MCF 10A (cell line): ENCODE measurements at regions not wholly inside any gene's neighbourhood (a gene's known extent, or its start where the extent isn't known, plus 50 kb on each side); places are given as distances from the start of the nearest gene placed in this dataset.
A peak's percentile ranks its signal among the peaks of the same experiment; 100 is the strongest.

Experiments used
- BruUV-seq: library from RNA; stranded (reverse); fragments of 400-500 nt; replicated peaks from 2 replicates; lab custom pipeline; 2021; lab: Mats Ljungman, UMichigan
- CTCF ChIA-PET: fragments of 300-600 bp; sonication (Branson Sonifier 250); formaldehyde crosslinking; extraction: SDS; loops from one replicate; lab custom pipeline; 2021; ENCODE audit warnings: antibody characterized with exemption, inconsistent platforms; lab: Yijun Ruan, JAX
- POLR2A ChIA-PET: fragments of 300-600, 350-650 bp; sonication (Branson Sonifier 250); formaldehyde crosslinking; extraction: SDS; loops from one replicate; lab custom pipeline; 2020; ENCODE audit warnings: antibody characterized with exemption, inconsistent platforms; lab: Yijun Ruan, JAX
- DNase-seq: peaks from one replicate; pipeline ENCODE4 v3.0.0-alpha.2; 2018; ENCODE audit not compliant: unreplicated experiment
- H3K27ac Mint-ChIP-seq: one replicate; pipeline ENCODE4 v1.8.0; 2022; ENCODE audit warnings: mild to moderate bottlenecking, low read depth, mixed read lengths; ENCODE audit not compliant: unreplicated experiment
- H3K27me3 Mint-ChIP-seq: one replicate; pipeline ENCODE4 v1.8.0; 2022; ENCODE audit warnings: mixed read lengths; ENCODE audit not compliant: insufficient read depth, unreplicated experiment
- H3K36me3 Mint-ChIP-seq: one replicate; pipeline ENCODE4 v1.8.0; 2022; ENCODE audit warnings: mild to moderate bottlenecking, moderate library complexity, mixed read lengths; ENCODE audit not compliant: insufficient read depth, unreplicated experiment
- H3K4me1 Mint-ChIP-seq: one replicate; pipeline ENCODE4 v1.8.0; 2022; ENCODE audit warnings: mixed read lengths; ENCODE audit not compliant: insufficient read depth, unreplicated experiment
- H3K4me3 Mint-ChIP-seq: one replicate; pipeline ENCODE4 v1.8.0; 2022; ENCODE audit warnings: mild to moderate bottlenecking, moderate library complexity, mixed read lengths; ENCODE audit not compliant: unreplicated experiment
- H3K9me3 Mint-ChIP-seq: one replicate; pipeline ENCODE4 v1.8.0; 2022; ENCODE audit warnings: mixed read lengths; ENCODE audit not compliant: unreplicated experiment
- CTCF ChIP-seq: fragments of 200-600 bp; IDR thresholded peaks from one replicate; pipeline ENCODE4 v1.8.0; 2022; ENCODE audit warnings: antibody characterized with exemption, mild to moderate bottlenecking; ENCODE audit not compliant: unreplicated experiment
- intact Hi-C: fragments of 100-400 bp; cut with micrococcal nuclease; formaldehyde crosslinking; loops from 2 replicates; pipeline ENCODE4 v1.14.1; 2022

- Mint-ChIP-seq H3K4me3 (no peak overlapping the region), H3K27ac (no peak overlapping the region), H3K4me1 (no peaks in the 10 kb centered on the region), H3K9me3 (peaks cover 8% of the 10 kb centered on the region), H3K36me3 (no peaks in the 10 kb centered on the region), H3K27me3 (no peaks in the 10 kb centered on the region)
- ChIA-PET CTCF (no interaction called here), POLR2A (no interaction called here)
- TF ChIP-seq CTCF: no peak
- intact Hi-C loops: no loop called here
- DNase-seq: no peak
- no TSS peak for BruUV-seq
These were observed 548.4 kb downstream of the KLHL13 start for GRCh38 chrX:117568238-117568637.

- CTCF ChIA-PET: no interaction called here
- intact Hi-C loops: no loop called here
- POLR2A ChIA-PET: no interaction called here
- TF ChIP-seq CTCF: no peak
- Mint-ChIP-seq H3K27me3 (no peaks in the 10 kb centered on the region), H3K9me3 (no peaks in the 10 kb centered on the region), H3K4me3 (no peak overlapping the region), H3K36me3 (peaks cover 5% of the 10 kb centered on the region), H3K27ac (no peak overlapping the region), H3K4me1 (no peaks in the 10 kb centered on the region)
- no TSS peak for BruUV-seq
- DNase-seq: no peak
These were observed 572.7 kb downstream of the KLHL13 start for GRCh38 chrX:117543885-117544284.

GRCh38 chrX:117539090-117539418, 577.6 kb downstream of the KLHL13 start:
- Mint-ChIP-seq H3K36me3 (peaks cover 5% of the 10 kb centered on the region), H3K27ac (no peak overlapping the region), H3K4me1 (no peaks in the 10 kb centered on the region), H3K27me3 (no peaks in the 10 kb centered on the region), H3K9me3 (no peaks in the 10 kb centered on the region), H3K4me3 (no peak overlapping the region)
- no peak for DNase-seq
- ChIA-PET POLR2A (no interaction called here), CTCF (interaction anchor here (0.6 kb wide), 1 partner anchor 205 kb away, joined by 3 read pairs; no protein-coding TSS in a partner anchor)
- intact Hi-C loops: no loop called here
- BruUV-seq: no TSS peak
- TF ChIP-seq CTCF: no peak

DNA sequence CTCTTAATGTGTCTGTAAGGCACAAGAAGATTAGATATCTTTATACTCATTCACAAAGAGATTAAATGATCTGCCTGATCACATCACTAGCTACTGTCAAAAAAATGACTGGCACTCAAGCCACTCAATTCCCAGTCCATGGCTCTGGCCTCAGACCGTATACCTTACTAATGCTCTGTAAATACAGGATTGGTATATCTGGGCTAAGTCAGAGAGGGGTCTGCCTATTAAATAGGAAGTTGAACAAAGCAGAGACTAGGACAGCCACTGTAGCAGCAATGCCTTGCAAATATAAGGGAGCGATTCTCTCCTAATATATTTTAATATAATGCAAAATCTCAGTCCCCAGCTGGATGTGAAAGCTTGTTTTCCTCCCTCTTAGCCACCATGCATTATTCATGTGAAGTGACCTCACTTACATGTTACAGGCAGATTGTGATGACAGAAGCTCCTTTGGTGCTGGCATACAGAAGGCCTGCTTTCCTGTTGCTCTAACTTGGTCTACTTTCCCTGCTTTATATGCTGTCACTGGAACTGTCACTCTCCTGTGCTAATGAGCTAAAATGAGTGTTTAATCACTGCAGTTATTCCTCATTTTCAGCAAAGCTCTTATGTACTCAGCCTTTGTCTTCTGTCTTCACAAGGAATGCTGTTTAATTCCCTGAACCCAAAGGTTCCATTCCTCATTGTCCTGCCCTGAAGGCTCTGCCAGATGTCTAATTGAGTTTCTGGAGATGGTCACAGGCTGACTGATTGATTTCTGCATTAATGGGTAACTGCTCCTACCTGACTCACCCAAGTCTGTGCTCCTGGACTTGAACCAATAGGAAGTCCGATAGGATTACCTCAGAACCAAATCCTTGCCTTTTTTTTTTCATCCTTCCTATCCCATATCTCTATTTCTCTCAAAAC, 578.2 kb downstream of the KLHL13 start:
- peak; percentile 1 for DNase-seq
- peaks cover 5% of the 10 kb centered on the region for H3K36me3 Mint-ChIP-seq
- ChIA-PET POLR2A (no interaction called here), CTCF (interaction anchor here (0.6 kb wide), 1 partner anchor 206 kb away, joined by 3 read pairs; no protein-coding TSS in a partner anchor)
- H3K27ac Mint-ChIP-seq: no peak overlapping the region
- TF ChIP-seq CTCF: no peak
- no peaks in the 10 kb centered on the region for H3K27me3 Mint-ChIP-seq
- no TSS peak for BruUV-seq
- intact Hi-C loops: no loop called here
- H3K4me1 Mint-ChIP-seq: no peaks in the 10 kb centered on the region
- H3K9me3 Mint-ChIP-seq: no peaks in the 10 kb centered on the region
- no peak overlapping the region for H3K4me3 Mint-ChIP-seq
